ENCODE measurements at regions not wholly inside any gene's neighbourhood (a gene's known extent, or its start where the extent isn't known, plus 50 kb on each side); places are given as distances from the start of the nearest gene placed in this dataset.

GRCh38 chr18:66342577-66342976, 261.3 kb downstream of the CDH19 start:
- peaks cover 0 to 20% (median 2%) of the 10 kb centered on the region in 9 donors for H3K9me3 Mint-ChIP-seq
- H3K4me1 Mint-ChIP-seq: no peaks in the 10 kb centered on the region
- POLR2A ChIA-PET: no interaction called here
- H3K4me3 Mint-ChIP-seq: no peak overlapping the region
- no peaks in the 10 kb centered on the region for H3K36me3 Mint-ChIP-seq
- DNase-seq (no peak), ATAC-seq (no peak)
- no peak overlapping the region for H3K27ac Mint-ChIP-seq
- no peaks in the 10 kb centered on the region for H3K27me3 Mint-ChIP-seq

DNA sequence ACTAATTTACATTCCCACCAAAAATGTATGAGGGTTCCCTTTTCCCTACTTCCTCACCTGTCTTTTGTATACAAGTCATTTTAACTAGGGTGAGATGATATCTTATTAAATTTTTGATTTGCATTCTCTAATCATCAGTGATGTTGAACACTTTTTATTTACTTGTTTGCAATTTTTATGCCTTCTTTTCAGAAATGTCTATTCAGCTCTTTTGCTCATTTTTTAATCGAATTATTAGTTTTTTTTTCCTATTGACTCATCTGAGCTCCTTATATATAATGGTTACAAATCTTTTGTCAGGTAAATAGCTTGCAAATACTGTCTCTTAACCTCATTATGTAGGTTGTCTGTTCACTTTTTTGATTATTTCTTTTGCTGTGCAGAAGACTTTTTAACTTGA, 269.4 kb downstream of the CDH19 start:
- Mint-ChIP-seq H3K9me3 (peaks cover 0 to 18% (median 2%) of the 10 kb centered on the region in 9 donors), H3K27ac (no peak overlapping the region), H3K4me3 (no peak overlapping the region), H3K27me3 (no peaks in the 10 kb centered on the region), H3K4me1 (no peaks in the 10 kb centered on the region), H3K36me3 (no peaks in the 10 kb centered on the region)
- DNase-seq (no peak), ATAC-seq (no peak)
- POLR2A ChIA-PET: no interaction called here

DNA sequence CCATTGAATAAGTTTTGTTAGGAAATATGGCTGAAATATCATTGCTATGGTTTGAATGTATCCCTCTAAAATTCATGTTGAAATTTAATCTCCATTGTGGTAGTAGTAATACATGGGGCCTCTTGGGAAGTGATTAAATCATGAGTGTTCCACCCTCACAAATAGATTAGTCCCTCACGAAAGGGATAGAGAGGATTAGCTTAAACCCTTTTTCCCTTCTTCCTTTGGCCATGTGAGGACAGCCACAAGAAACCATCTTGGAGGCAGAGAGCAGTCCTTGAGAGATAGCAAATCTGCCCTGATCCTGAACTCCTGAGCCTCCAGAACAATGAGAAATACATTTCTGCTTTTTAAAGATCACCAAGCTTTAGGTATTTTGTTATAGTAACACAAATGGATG, 274.2 kb downstream of the CDH19 start:
- POLR2A ChIA-PET: no interaction called here
- no peak overlapping the region for H3K27ac Mint-ChIP-seq
- DNase-seq: no peak

DNA sequence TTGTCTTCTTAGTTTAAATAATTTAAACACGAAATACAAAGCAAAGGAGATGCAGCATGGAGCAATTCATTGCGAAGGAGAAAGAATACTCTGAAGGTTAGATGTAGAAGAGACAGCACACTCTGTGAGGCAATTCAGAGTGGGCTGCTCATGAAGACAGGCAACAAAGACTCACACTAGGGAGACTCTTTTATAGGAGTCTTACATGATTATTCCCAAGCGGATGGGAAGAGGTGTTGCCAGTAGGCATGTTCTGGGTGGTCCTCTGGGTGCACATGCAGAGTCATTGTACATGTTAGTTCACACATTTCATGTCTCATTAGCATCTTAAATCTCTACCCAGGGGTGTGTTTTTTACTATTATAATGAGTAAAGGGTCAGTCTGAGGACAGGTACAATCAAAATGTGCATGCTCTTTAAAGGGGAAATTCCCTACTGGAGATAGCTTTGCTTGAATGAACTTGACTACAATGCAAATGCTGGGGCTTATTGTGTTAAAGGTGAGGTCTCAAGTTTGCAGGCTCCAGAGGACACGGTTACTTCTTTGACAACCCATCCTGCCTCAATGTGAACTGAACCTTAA, 275.5 kb downstream of the CDH19 start:
- H3K27ac Mint-ChIP-seq: no peak overlapping the region
- POLR2A ChIA-PET: no interaction called here
- no peaks in the 10 kb centered on the region for H3K27me3 Mint-ChIP-seq

More for the DNA sequence above, 274.2 kb downstream of the CDH19 start:
- ATAC-seq: no peak
- Mint-ChIP-seq H3K27me3 (no peaks in the 10 kb centered on the region), H3K4me3 (no peak overlapping the region), H3K4me1 (no peaks in the 10 kb centered on the region), H3K9me3 (peaks cover 0 to 16% (median 5%) of the 10 kb centered on the region in 9 donors), H3K36me3 (no peaks in the 10 kb centered on the region)

GRCh38 chr18:66325251-66325650, 278.6 kb downstream of the CDH19 start:
- H3K27ac Mint-ChIP-seq: no peak overlapping the region
- DNase-seq (no peak), ATAC-seq (no peak)
- H3K4me1 Mint-ChIP-seq: no peaks in the 10 kb centered on the region
- H3K4me3 Mint-ChIP-seq: no peak overlapping the region
- peaks cover 0 to 10% (median 5%) of the 10 kb centered on the region in 9 donors for H3K9me3 Mint-ChIP-seq
- POLR2A ChIA-PET: no interaction called here
- H3K36me3 Mint-ChIP-seq: no peaks in the 10 kb centered on the region
- no peaks in the 10 kb centered on the region for H3K27me3 Mint-ChIP-seq

More for the DNA sequence above, 275.5 kb downstream of the CDH19 start:
- ATAC-seq (no peak), DNase-seq (no peak)
- Mint-ChIP-seq H3K4me3 (no peak overlapping the region), H3K4me1 (no peaks in the 10 kb centered on the region), H3K9me3 (peaks cover 0 to 9% (median 5%) of the 10 kb centered on the region in 9 donors), H3K36me3 (no peaks in the 10 kb centered on the region)

GRCh38 chr18:66324616-66325015, 279.3 kb downstream of the CDH19 start:
- H3K27me3 Mint-ChIP-seq: no peaks in the 10 kb centered on the region
- POLR2A ChIA-PET: no interaction called here

GRCh38 chr18:66317243-66318090, 286.4 kb downstream of the CDH19 start:
- Mint-ChIP-seq H3K27me3 (no peaks in the 10 kb centered on the region), H3K4me3 (no peak overlapping the region), H3K36me3 (no peaks in the 10 kb centered on the region), H3K9me3 (peaks cover 0 to 4% (median 0%) of the 10 kb centered on the region in 9 donors), H3K4me1 (no peaks in the 10 kb centered on the region), H3K27ac (no peak overlapping the region)
- DNase-seq (no peak), ATAC-seq (no peak)
- POLR2A ChIA-PET: no interaction called here

More at GRCh38 chr18:66324616-66325015, 279.3 kb downstream of the CDH19 start:
- ATAC-seq (no peak), DNase-seq (no peak)
- Mint-ChIP-seq H3K27ac (no peak overlapping the region), H3K4me3 (no peak overlapping the region), H3K4me1 (no peaks in the 10 kb centered on the region), H3K9me3 (peaks cover 0 to 10% (median 5%) of the 10 kb centered on the region in 9 donors), H3K36me3 (no peaks in the 10 kb centered on the region)

GRCh38 chr18:66316701-66317100, 287.2 kb downstream of the CDH19 start:
- Mint-ChIP-seq H3K4me1 (no peaks in the 10 kb centered on the region), H3K36me3 (no peaks in the 10 kb centered on the region), H3K9me3 (peaks cover 0 to 9% (median 2%) of the 10 kb centered on the region in 9 donors), H3K27me3 (no peaks in the 10 kb centered on the region), H3K27ac (no peak overlapping the region), H3K4me3 (no peak overlapping the region)
- DNase-seq (no peak), ATAC-seq (no peak)
- POLR2A ChIA-PET: no interaction called here

DNA sequence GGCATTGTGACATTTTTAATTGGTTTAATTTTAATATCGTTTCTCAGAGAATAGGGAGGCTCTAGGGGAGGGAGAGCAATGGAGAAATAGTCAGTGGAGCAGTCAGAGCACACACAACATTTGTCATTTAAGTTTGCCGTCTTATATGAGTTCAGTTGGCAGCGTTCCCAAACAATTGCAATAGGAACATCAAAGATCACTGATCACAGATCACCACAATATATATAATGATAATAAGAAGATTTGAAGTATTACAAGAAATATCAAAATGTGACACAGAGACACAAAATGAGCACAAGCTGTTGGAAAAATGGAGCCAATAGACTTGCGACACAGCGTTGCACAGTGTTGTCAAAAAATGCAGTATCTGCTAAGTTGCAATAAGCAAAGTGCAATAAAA, 303.7 kb downstream of the CDH19 start:
- Mint-ChIP-seq H3K4me3 (no peak overlapping the region), H3K9me3 (peaks cover 0 to 10% (median 7%) of the 10 kb centered on the region in 9 donors), H3K27ac (no peak overlapping the region), H3K27me3 (no peaks in the 10 kb centered on the region), H3K36me3 (no peaks in the 10 kb centered on the region), H3K4me1 (no peaks in the 10 kb centered on the region)
- ATAC-seq: no peak
- POLR2A ChIA-PET: no interaction called here
- DNase-seq: no peak

GRCh38 chr18:66280470-66280869, 323.4 kb downstream of the CDH19 start:
- H3K36me3 Mint-ChIP-seq: no peaks in the 10 kb centered on the region
- no peak for ATAC-seq
- H3K9me3 Mint-ChIP-seq: peaks cover 0 to 11% (median 2%) of the 10 kb centered on the region in 9 donors
- no peak overlapping the region for H3K27ac Mint-ChIP-seq
- POLR2A ChIA-PET: no interaction called here
- no peaks in the 10 kb centered on the region for H3K4me1 Mint-ChIP-seq
- H3K27me3 Mint-ChIP-seq: no peaks in the 10 kb centered on the region
- no peak for DNase-seq
- H3K4me3 Mint-ChIP-seq: no peak overlapping the region

- ATAC-seq (no peak), DNase-seq (no peak)
- Mint-ChIP-seq H3K4me1 (no peaks in the 10 kb centered on the region), H3K4me3 (no peak overlapping the region), H3K9me3 (peaks cover 12 to 32% (median 22%) of the 10 kb centered on the region in 9 donors), H3K27me3 (no peaks in the 10 kb centered on the region), H3K27ac (no peak overlapping the region), H3K36me3 (peaks cover 0 to 5% (median 0%) of the 10 kb centered on the region in 3 donors)
- POLR2A ChIA-PET: no interaction called here
Measured at GRCh38 chr18:66271962-66272361, 331.9 kb downstream of the CDH19 start.

DNA sequence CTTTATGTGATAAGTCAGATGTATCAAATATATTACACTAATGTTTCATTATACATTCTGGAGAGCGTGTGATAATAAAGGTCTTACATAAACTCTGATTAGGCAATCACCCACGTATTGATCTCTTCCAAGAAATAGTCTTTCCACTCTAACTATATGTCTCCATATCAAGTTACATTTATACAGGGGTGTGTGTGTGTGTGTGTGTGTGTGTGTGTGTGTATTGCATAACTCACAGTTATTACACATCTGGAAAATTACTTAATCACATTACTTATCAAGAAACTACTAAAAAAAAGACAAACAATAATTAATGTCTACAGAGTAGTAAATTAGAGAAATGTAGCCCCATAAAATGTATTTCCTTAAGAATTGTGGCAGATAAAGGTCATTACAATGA, 339.8 kb downstream of the CDH19 start:
- Mint-ChIP-seq H3K4me3 (no peak overlapping the region), H3K27ac (no peak overlapping the region), H3K36me3 (no peaks in the 10 kb centered on the region), H3K4me1 (no peaks in the 10 kb centered on the region), H3K9me3 (peaks cover 7 to 28% (median 10%) of the 10 kb centered on the region in 9 donors), H3K27me3 (no peaks in the 10 kb centered on the region)
- POLR2A ChIA-PET: no interaction called here
- ATAC-seq: no peak
- no peak for DNase-seq

DNA sequence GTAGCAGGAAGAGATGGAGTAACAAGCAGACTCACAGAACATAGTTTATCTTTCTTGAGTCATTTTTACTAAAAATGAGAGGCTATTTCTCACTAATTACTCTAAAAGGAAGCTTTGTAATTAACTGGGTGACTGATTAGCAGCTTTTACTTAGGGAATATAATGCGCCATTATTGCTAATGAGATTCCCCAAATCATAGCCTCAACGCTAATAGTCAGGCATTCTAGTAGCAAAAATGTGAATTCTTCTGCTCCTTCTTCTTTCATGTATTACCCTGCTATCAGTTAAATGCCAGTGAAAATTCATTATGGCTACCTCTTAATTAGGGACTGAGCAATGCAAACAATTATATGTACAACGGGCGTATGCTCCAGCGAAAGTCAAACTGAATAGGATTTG, 349.8 kb downstream of the CDH19 start:
- H3K9me3 Mint-ChIP-seq: peaks cover 0 to 12% (median 2%) of the 10 kb centered on the region in 9 donors
- no peaks in the 10 kb centered on the region for H3K4me1 Mint-ChIP-seq
- POLR2A ChIA-PET: no interaction called here
- H3K27me3 Mint-ChIP-seq: peaks cover 0 to 1% (median 0%) of the 10 kb centered on the region in 5 donors
- DNase-seq: no peak
- no peaks in the 10 kb centered on the region for H3K36me3 Mint-ChIP-seq
- ATAC-seq: no peak
- no peak overlapping the region for H3K4me3 Mint-ChIP-seq
- H3K27ac Mint-ChIP-seq: no peak overlapping the region
